ENCODE measurements at regions not wholly inside any gene's neighbourhood (a gene's known extent, or its start where the extent isn't known, plus 50 kb on each side); places are given as distances from the start of the nearest gene placed in this dataset.
A peak's percentile ranks its signal among the peaks of the same experiment; 100 is the strongest.

- DNase-seq: no peak
- no peaks in the 10 kb centered on the region for H3K36me3 Mint-ChIP-seq
- H3K4me3 Mint-ChIP-seq: no peak overlapping the region
These were observed 265.9 kb downstream of the PRL start for GRCh38 chr6:22030730-22031619.

GRCh38 chr6:22035690-22036089 is 261.1 kb downstream of the PRL start:
- Mint-ChIP-seq H3K27ac (no peak overlapping the region), H3K4me3 (no peak overlapping the region), H3K27me3 (peaks cover 17% of the 10 kb centered on the region), H3K4me1 (no peaks in the 10 kb centered on the region), H3K36me3 (no peaks in the 10 kb centered on the region), H3K9me3 (peaks cover 6% of the 10 kb centered on the region)
- ATAC-seq (ENCODE audit: low read depth): no peak
- POLR2A ChIA-PET: no interaction called here
- DNase-seq: no peak

More at GRCh38 chr6:22030730-22031619, 265.9 kb downstream of the PRL start:
- Mint-ChIP-seq H3K27me3 (peaks cover 6% of the 10 kb centered on the region), H3K4me1 (peaks cover 8% of the 10 kb centered on the region), H3K9me3 (peaks cover 4% of the 10 kb centered on the region), H3K27ac (no peak overlapping the region)
- ATAC-seq (ENCODE audit: low read depth): no peak
- POLR2A ChIA-PET: no interaction called here

- no peaks in the 10 kb centered on the region for H3K4me1 Mint-ChIP-seq
- H3K9me3 Mint-ChIP-seq: peaks cover 6% of the 10 kb centered on the region
- H3K4me3 Mint-ChIP-seq: no peak overlapping the region
- H3K27me3 Mint-ChIP-seq: peaks cover 14% of the 10 kb centered on the region
- ATAC-seq (ENCODE audit: low read depth) (no peak), DNase-seq (no peak)
- POLR2A ChIA-PET: no interaction called here
- H3K36me3 Mint-ChIP-seq: no peaks in the 10 kb centered on the region
- H3K27ac Mint-ChIP-seq: no peak overlapping the region
These were observed 260.6 kb downstream of the PRL start for GRCh38 chr6:22036275-22036674.

- no peak overlapping the region for H3K27ac Mint-ChIP-seq
- H3K27me3 Mint-ChIP-seq: peaks cover 14% of the 10 kb centered on the region
- no peaks in the 10 kb centered on the region for H3K4me1 Mint-ChIP-seq
- no peak for ATAC-seq (ENCODE audit: low read depth)
- H3K36me3 Mint-ChIP-seq: no peaks in the 10 kb centered on the region
- H3K9me3 Mint-ChIP-seq: peaks cover 6% of the 10 kb centered on the region
- no peak overlapping the region for H3K4me3 Mint-ChIP-seq
- POLR2A ChIA-PET: no interaction called here
- DNase-seq: no peak
These were observed 260.1 kb downstream of the PRL start for GRCh38 chr6:22036699-22037098.

GRCh38 chr6:22041797-22042480 is 254.9 kb downstream of the PRL start:
- H3K9me3 Mint-ChIP-seq: peaks cover 1% of the 10 kb centered on the region
- peaks cover 6% of the 10 kb centered on the region for H3K4me1 Mint-ChIP-seq
- H3K36me3 Mint-ChIP-seq: no peaks in the 10 kb centered on the region
- no peak overlapping the region for H3K4me3 Mint-ChIP-seq
- H3K27me3 Mint-ChIP-seq: peaks cover 10% of the 10 kb centered on the region
- ATAC-seq (ENCODE audit: low read depth) (no peak), DNase-seq (no peak)
- POLR2A ChIA-PET: no interaction called here
- no peak overlapping the region for H3K27ac Mint-ChIP-seq

GRCh38 chr6:22042706-22043105 is 254.1 kb downstream of the PRL start:
- Mint-ChIP-seq H3K4me1 (peaks cover 6% of the 10 kb centered on the region), H3K4me3 (no peak overlapping the region), H3K9me3 (peaks cover 1% of the 10 kb centered on the region), H3K36me3 (no peaks in the 10 kb centered on the region), H3K27me3 (peaks cover 7% of the 10 kb centered on the region), H3K27ac (no peak overlapping the region)
- no peak for ATAC-seq (ENCODE audit: low read depth)
- no peak for DNase-seq
- POLR2A ChIA-PET: interaction anchor here (0.6 kb wide), 1 partner anchor 507 kb away, joined by 3 read pairs; no protein-coding TSS in a partner anchor

GRCh38 chr6:22043284-22043962 is 253.4 kb downstream of the PRL start:
- POLR2A ChIA-PET: no interaction called here
- no peak overlapping the region for H3K4me3 Mint-ChIP-seq
- H3K27ac Mint-ChIP-seq: no peak overlapping the region
- ATAC-seq (ENCODE audit: low read depth): no peak
- H3K36me3 Mint-ChIP-seq: no peaks in the 10 kb centered on the region
- DNase-seq: no peak
- H3K27me3 Mint-ChIP-seq: peaks cover 2% of the 10 kb centered on the region
- peaks cover 1% of the 10 kb centered on the region for H3K9me3 Mint-ChIP-seq
- H3K4me1 Mint-ChIP-seq: peaks cover 6% of the 10 kb centered on the region

- POLR2A ChIA-PET: no interaction called here
- peak overlapping the region; percentile 5 for H3K4me3 Mint-ChIP-seq
- ATAC-seq (ENCODE audit: low read depth) (peak; percentile 84), DNase-seq (no peak)
- H3K36me3 Mint-ChIP-seq: no peaks in the 10 kb centered on the region
- no peaks in the 10 kb centered on the region for H3K9me3 Mint-ChIP-seq
- H3K27me3 Mint-ChIP-seq: no peaks in the 10 kb centered on the region
- no peak overlapping the region for H3K27ac Mint-ChIP-seq
- peaks cover 6% of the 10 kb centered on the region for H3K4me1 Mint-ChIP-seq
These were observed 251.4 kb downstream of the PRL start for GRCh38 chr6:22045261-22045912.

- POLR2A ChIA-PET: no interaction called here
- H3K4me3 Mint-ChIP-seq: no peak overlapping the region
- no peak for ATAC-seq (ENCODE audit: low read depth)
These were observed 247.8 kb downstream of the PRL start for GRCh38 chr6:22049002-22049401.

GRCh38 chr6:22053391-22053997 is 243.3 kb downstream of the PRL start:
- ATAC-seq (ENCODE audit: low read depth): no peak
- Mint-ChIP-seq H3K36me3 (no peaks in the 10 kb centered on the region), H3K9me3 (peaks cover 1% of the 10 kb centered on the region), H3K4me3 (no peak overlapping the region), H3K27ac (no peak overlapping the region), H3K27me3 (peaks cover 7% of the 10 kb centered on the region), H3K4me1 (peaks cover 1% of the 10 kb centered on the region)
- POLR2A ChIA-PET: interaction anchor here (0.7 kb wide), 2 partner anchors 379 to 1195 kb away, joined by 3 to 6 read pairs; no protein-coding TSS in a partner anchor
- no peak for DNase-seq

More at GRCh38 chr6:22049002-22049401, 247.8 kb downstream of the PRL start:
- no peaks in the 10 kb centered on the region for H3K36me3 Mint-ChIP-seq
- DNase-seq: no peak
- peaks cover 1% of the 10 kb centered on the region for H3K9me3 Mint-ChIP-seq
- H3K4me1 Mint-ChIP-seq: peaks cover 8% of the 10 kb centered on the region
- no peaks in the 10 kb centered on the region for H3K27me3 Mint-ChIP-seq
- H3K27ac Mint-ChIP-seq: no peak overlapping the region

- ATAC-seq (ENCODE audit: low read depth) (no peak), DNase-seq (no peak)
- H3K27me3 Mint-ChIP-seq: peaks cover 7% of the 10 kb centered on the region
- POLR2A ChIA-PET: no interaction called here
- no peak overlapping the region for H3K27ac Mint-ChIP-seq
- H3K4me3 Mint-ChIP-seq: no peak overlapping the region
- H3K36me3 Mint-ChIP-seq: no peaks in the 10 kb centered on the region
- peaks cover 6% of the 10 kb centered on the region for H3K4me1 Mint-ChIP-seq
- peaks cover 2% of the 10 kb centered on the region for H3K9me3 Mint-ChIP-seq
These were observed 240.4 kb downstream of the PRL start for GRCh38 chr6:22056398-22056797.

- POLR2A ChIA-PET: no interaction called here
- H3K27ac Mint-ChIP-seq: no peak overlapping the region
- DNase-seq: no peak
- H3K4me1 Mint-ChIP-seq: peaks cover 18% of the 10 kb centered on the region
- peaks cover 7% of the 10 kb centered on the region for H3K27me3 Mint-ChIP-seq
- H3K36me3 Mint-ChIP-seq: peaks cover 3% of the 10 kb centered on the region
- ATAC-seq (ENCODE audit: low read depth): no peak
- peaks cover 2% of the 10 kb centered on the region for H3K9me3 Mint-ChIP-seq
- no peak overlapping the region for H3K4me3 Mint-ChIP-seq
These were observed 238.9 kb downstream of the PRL start for GRCh38 chr6:22057962-22058361.

GRCh38 chr6:22059126-22059525 is 237.7 kb downstream of the PRL start:
- Mint-ChIP-seq H3K27ac (no peak overlapping the region), H3K27me3 (peaks cover 7% of the 10 kb centered on the region), H3K4me1 (peaks cover 21% of the 10 kb centered on the region), H3K9me3 (peaks cover 2% of the 10 kb centered on the region), H3K36me3 (peaks cover 3% of the 10 kb centered on the region), H3K4me3 (no peak overlapping the region)
- POLR2A ChIA-PET: interaction anchor here (0.5 kb wide), 1 partner anchor 70 kb away, joined by 5 read pairs; no protein-coding TSS in a partner anchor
- DNase-seq (no peak), ATAC-seq (ENCODE audit: low read depth) (no peak)

All from activated naive CD8-positive, alpha-beta T cell treated with anti-CD3 and anti-CD28 coated beads, Interleukin-2, amount 10 ng/mL, durations not matched to agents 7 days and 5 days (primary cell).